ENCODE measurements at regions not wholly inside any gene's neighbourhood (a gene's known extent, or its start where the extent isn't known, plus 50 kb on each side); places are given as distances from the start of the nearest gene placed in this dataset.

- TF ChIP-seq, protein P1, sequence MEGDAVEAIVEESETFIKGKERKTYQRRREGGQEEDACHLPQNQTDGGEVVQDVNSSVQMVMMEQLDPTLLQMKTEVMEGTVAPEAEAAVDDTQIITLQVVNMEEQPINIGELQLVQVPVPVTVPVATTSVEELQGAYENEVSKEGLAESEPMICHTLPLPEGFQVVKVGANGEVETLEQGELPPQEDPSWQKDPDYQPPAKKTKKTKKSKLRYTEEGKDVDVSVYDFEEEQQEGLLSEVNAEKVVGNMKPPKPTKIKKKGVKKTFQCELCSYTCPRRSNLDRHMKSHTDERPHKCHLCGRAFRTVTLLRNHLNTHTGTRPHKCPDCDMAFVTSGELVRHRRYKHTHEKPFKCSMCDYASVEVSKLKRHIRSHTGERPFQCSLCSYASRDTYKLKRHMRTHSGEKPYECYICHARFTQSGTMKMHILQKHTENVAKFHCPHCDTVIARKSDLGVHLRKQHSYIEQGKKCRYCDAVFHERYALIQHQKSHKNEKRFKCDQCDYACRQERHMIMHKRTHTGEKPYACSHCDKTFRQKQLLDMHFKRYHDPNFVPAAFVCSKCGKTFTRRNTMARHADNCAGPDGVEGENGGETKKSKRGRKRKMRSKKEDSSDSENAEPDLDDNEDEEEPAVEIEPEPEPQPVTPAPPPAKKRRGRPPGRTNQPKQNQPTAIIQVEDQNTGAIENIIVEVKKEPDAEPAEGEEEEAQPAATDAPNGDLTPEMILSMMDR (IDR thresholded peaks at IDR 0.05; ENCODE audit: low read depth, low read length), result no peak
- DNase-seq (ENCODE audit: extremely low read depth, low read depth), result no peak
These were observed 455.8 kb upstream of the SALL3 start for GRCh38 chr18:78523850-78524249.

GRCh38 chr18:78525366-78526111 lies 454.1 kb upstream of the SALL3 start:
- DNase-seq (ENCODE audit: extremely low read depth, low read depth), result no peak
- TF ChIP-seq, protein P1 (IDR thresholded peaks at IDR 0.05; ENCODE audit: low read depth, low read length), result no peak

DNA sequence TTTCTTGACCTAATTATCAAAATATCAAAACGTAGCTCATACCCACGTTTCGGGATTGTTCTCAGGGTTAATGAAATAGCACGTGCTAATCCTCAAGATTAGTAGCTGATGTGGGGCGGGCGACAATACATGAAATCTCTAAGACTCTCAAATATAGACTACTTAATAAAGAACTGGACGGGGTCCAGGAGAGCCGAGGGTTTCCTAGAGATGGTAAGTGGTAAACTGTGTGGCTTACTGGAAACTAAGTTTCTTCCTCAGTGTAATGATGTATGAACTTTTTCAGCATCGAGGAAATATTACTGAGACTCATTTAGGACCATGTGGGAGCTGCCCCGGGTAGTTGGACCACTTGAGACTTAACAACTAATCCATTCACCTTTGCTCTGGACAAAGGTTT lies 453.3 kb upstream of the SALL3 start:
- no peak for DNase-seq (ENCODE audit: extremely low read depth, low read depth)
- TF ChIP-seq, protein P1 (IDR thresholded peaks at IDR 0.05; ENCODE audit: low read depth, low read length), result no peak

GRCh38 chr18:78526923-78527711 lies 452.5 kb upstream of the SALL3 start:
- TF ChIP-seq, protein P1 (IDR thresholded peaks at IDR 0.05; ENCODE audit: low read depth, low read length), result no peak
- no peak for DNase-seq (ENCODE audit: extremely low read depth, low read depth)

GRCh38 chr18:78527984-78528383 lies 451.6 kb upstream of the SALL3 start:
- TF ChIP-seq, protein P1 (IDR thresholded peaks at IDR 0.05; ENCODE audit: low read depth, low read length), result no peak
- no peak for DNase-seq (ENCODE audit: extremely low read depth, low read depth)

DNA sequence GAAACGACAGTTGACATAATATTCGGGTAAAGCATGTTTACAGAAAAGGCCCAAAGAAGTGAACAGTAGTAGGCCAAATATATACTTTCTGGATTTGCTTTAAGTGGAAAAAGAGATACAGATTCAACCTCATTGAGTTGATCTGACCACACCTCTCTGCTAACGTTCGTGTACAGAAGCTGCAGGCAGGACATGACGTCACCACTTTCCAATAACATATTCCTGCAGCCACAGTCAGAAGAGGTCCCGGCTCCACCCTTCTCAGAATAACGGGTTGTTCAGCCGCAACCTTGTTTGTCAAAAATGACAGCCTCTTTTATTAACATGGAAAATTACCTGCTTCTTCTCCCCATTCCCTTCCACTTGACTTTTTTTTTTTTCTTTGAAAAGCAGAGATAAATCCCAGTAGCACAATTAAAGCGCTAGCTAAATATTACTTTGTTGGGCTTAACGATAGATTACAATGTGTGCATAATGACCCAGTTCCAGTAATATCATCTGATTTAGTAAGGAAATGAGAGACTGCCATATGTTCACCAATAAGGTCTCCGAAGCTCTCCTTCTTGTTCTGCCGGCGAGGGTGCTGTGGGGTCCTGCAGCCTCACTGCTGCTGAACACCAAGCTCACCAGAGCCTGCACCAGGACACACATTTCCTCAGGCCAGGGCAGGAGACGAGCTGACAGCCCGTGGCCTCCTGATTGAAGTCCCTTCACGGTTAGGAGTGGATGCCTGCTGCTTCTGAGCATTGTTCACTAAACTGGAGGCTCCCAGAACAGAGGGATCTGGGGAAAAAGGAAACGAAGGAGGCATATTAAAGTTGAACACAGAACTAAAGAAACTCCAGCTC lies 451.0 kb upstream of the SALL3 start:
- TF ChIP-seq, protein P1 (IDR thresholded peaks at IDR 0.05; ENCODE audit: low read depth, low read length), result no peak
- DNase-seq (ENCODE audit: extremely low read depth, low read depth), result no peak

Measured in AG09319 (cell line).